HG02938 (cell line): ENCODE measurements at regions not wholly inside any gene's neighbourhood (a gene's known extent, or its start where the extent isn't known, plus 50 kb on each side); places are given as distances from the start of the nearest gene placed in this dataset.
"Not testable (repeated sequence)": the region's sequence is repeated elsewhere in the genome, so short reads cannot be mapped to it uniquely, and the experiment has no call there.

ENCODE experiments used
- ATAC-seq: cut with Tn5 transposase; IDR thresholded peaks from one replicate; pipeline ENCODE4 v1.9.1; 2021; ENCODE audit warnings: mild to moderate bottlenecking, moderate library complexity; ENCODE audit not compliant: unreplicated experiment

GRCh38 chr15:92751528-92751927 lies 96.0 kb upstream of the FAM174B start:
- no peak for ATAC-seq

- no peak for ATAC-seq
Observed at GRCh38 chr15:92753591-92753990, 98.0 kb upstream of the FAM174B start.

GRCh38 chr15:92763459-92763858 lies 107.9 kb upstream of the FAM174B start:
- ATAC-seq = no peak

- not testable (repeated sequence) for ATAC-seq
Observed at GRCh38 chr15:92768131-92768530, 112.6 kb upstream of the FAM174B start.

GRCh38 chr15:92770641-92771040 lies 115.1 kb upstream of the FAM174B start:
- no peak for ATAC-seq

- no peak for ATAC-seq
Observed at GRCh38 chr15:92772061-92772460, 116.5 kb upstream of the FAM174B start.

GRCh38 chr15:92772626-92773244 lies 117.2 kb upstream of the FAM174B start:
- no peak for ATAC-seq

- ATAC-seq = no peak
Observed at GRCh38 chr15:92773340-92773739, 117.8 kb upstream of the FAM174B start.

GRCh38 chr15:92779874-92780273 lies 120.2 kb upstream of the CHD2 start:
- ATAC-seq = no peak

GRCh38 chr15:92780843-92781242 lies 119.3 kb upstream of the CHD2 start:
- no peak for ATAC-seq

- ATAC-seq = no peak
Observed at GRCh38 chr15:92781925-92782453, 118.1 kb upstream of the CHD2 start.

- ATAC-seq = no peak
Observed at GRCh38 chr15:92787116-92787515, 113.0 kb upstream of the CHD2 start.

- no peak for ATAC-seq
Observed at GRCh38 chr15:92788196-92788595, 111.9 kb upstream of the CHD2 start.

GRCh38 chr15:92788793-92789192 lies 111.3 kb upstream of the CHD2 start:
- not testable (repeated sequence) for ATAC-seq

GRCh38 chr15:92796161-92796611 lies 103.9 kb upstream of the CHD2 start:
- ATAC-seq = no peak

- ATAC-seq = peak; percentile 73
Observed at GRCh38 chr15:92797168-92798052, 102.7 kb upstream of the CHD2 start.

- ATAC-seq = no peak
Observed at GRCh38 chr15:92800013-92800412, 100.1 kb upstream of the CHD2 start.

GRCh38 chr15:92800416-92801055 lies 99.6 kb upstream of the CHD2 start:
- not testable (repeated sequence) for ATAC-seq

GRCh38 chr15:92801056-92801773 lies 98.9 kb upstream of the CHD2 start:
- not testable (repeated sequence) for ATAC-seq

- no peak for ATAC-seq
Observed at GRCh38 chr15:92801774-92802464, 98.2 kb upstream of the CHD2 start.
